Kidney capillary endothelial cell (primary cell): ENCODE measurements at regions not wholly inside any gene's neighbourhood (a gene's known extent, or its start where the extent isn't known, plus 50 kb on each side); places are given as distances from the start of the nearest gene placed in this dataset.

Experiments used
- DNase-seq: peaks from one replicate; pipeline ENCODE4 v3.0.0-alpha.2; 2018; ENCODE audit warnings: low spot score

- no peak for DNase-seq
Measured at GRCh38 chr11:107221748-107222285, 203.5 kb upstream of the GUCY1A2 start.

GRCh38 chr11:107218123-107219013 is 200.1 kb upstream of the GUCY1A2 start:
- DNase-seq: no peak

GRCh38 chr11:107217444-107217843 is 199.2 kb upstream of the GUCY1A2 start:
- DNase-seq: no peak

GRCh38 chr11:107215010-107215409 is 196.7 kb upstream of the GUCY1A2 start:
- DNase-seq: no peak

- DNase-seq: no peak
Measured at GRCh38 chr11:107203656-107204055, 185.4 kb upstream of the GUCY1A2 start.

GRCh38 chr11:107202241-107202640 is 184.0 kb upstream of the GUCY1A2 start:
- DNase-seq: no peak

- DNase-seq: no peak
Measured at GRCh38 chr11:107198490-107199007, 180.3 kb upstream of the GUCY1A2 start.

- no peak for DNase-seq
Measured at GRCh38 chr11:107197932-107198331, 179.7 kb upstream of the GUCY1A2 start.

- DNase-seq: no peak
Measured at GRCh38 chr11:107196732-107197131, 178.5 kb upstream of the GUCY1A2 start.

- no peak for DNase-seq
Measured at GRCh38 chr11:107184986-107185385, 166.7 kb upstream of the GUCY1A2 start.

- no peak for DNase-seq
Measured at GRCh38 chr11:107183953-107184352, 165.7 kb upstream of the GUCY1A2 start.

GRCh38 chr11:107182978-107183377 is 164.7 kb upstream of the GUCY1A2 start:
- DNase-seq: no peak

GRCh38 chr11:107180236-107180635 is 162.0 kb upstream of the GUCY1A2 start:
- DNase-seq: no peak

GRCh38 chr11:107179829-107180228 is 161.6 kb upstream of the GUCY1A2 start:
- no peak for DNase-seq

- no peak for DNase-seq
Measured at GRCh38 chr11:107177106-107177477, 158.8 kb upstream of the GUCY1A2 start.

- no peak for DNase-seq
Measured at GRCh38 chr11:107176148-107177105, 158.2 kb upstream of the GUCY1A2 start.

- DNase-seq: no peak
Measured at GRCh38 chr11:107174856-107175255, 156.6 kb upstream of the GUCY1A2 start.

GRCh38 chr11:107172996-107173395 is 154.7 kb upstream of the GUCY1A2 start:
- no peak for DNase-seq

- no peak for DNase-seq
Measured at GRCh38 chr11:107157809-107158187, 139.5 kb upstream of the GUCY1A2 start.

- DNase-seq: no peak
Measured at GRCh38 chr11:107157146-107157808, 139.0 kb upstream of the GUCY1A2 start.

GRCh38 chr11:107151579-107151978 is 133.3 kb upstream of the GUCY1A2 start:
- DNase-seq: no peak

GRCh38 chr11:107151158-107151557 is 132.9 kb upstream of the GUCY1A2 start:
- no peak for DNase-seq
